ENCODE measurements at regions not wholly inside any gene's neighbourhood (a gene's known extent, or its start where the extent isn't known, plus 50 kb on each side); places are given as distances from the start of the nearest gene placed in this dataset.
"Not testable (repeated sequence)": the region's sequence is repeated elsewhere in the genome, so short reads cannot be mapped to it uniquely, and the experiment has no call there.

GRCh38 chr12:127912035-127912665 is 354.8 kb upstream of the TMEM132C start:
- DNase-seq, result no peak

DNA sequence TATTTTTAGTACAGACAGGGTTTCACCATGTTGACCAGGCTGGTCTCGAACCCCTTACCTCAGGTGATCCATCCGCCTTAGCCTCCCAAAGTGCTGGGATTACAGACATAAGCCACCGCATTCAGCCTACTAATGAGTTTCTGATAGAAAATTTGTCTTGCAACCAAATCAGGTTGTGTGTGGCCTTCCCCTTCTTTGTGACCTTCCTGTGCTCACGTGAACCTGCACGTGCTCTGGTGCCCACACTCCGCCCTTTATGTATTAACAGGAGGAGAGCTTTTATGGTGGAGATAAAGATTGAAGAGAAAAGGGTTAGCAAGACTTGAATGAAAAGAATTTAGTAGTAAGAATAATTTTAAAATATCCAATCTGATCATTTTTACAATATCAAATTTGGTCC is 343.5 kb upstream of the TMEM132C start:
- DNase-seq, result no peak

DNA sequence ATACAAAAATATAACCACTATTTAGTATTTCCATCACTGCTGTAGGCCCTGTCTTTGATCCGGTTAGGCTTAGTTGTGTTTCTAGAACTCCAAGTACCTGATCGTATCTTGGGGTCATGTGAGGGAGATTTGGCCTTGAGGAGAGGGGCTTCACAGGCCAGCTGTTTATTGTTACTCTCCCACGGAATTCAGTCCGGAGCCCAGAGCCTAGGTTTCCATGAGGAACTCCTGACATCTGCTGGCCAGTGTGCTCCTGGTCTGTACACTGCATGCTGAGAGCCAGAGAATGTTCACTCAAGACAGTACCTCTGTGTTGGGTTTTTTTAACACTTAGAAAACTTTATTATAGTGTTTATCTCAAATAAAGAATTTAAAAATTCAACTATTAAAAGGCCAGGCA is 341.0 kb upstream of the TMEM132C start:
- no peak for DNase-seq

GRCh38 chr12:127928178-127928577 is 338.8 kb upstream of the TMEM132C start:
- DNase-seq, result no peak

- no peak for DNase-seq
Measured at GRCh38 chr12:127928615-127929571, 338.1 kb upstream of the TMEM132C start.

- DNase-seq, result no peak
Measured at GRCh38 chr12:127930122-127930521, 336.8 kb upstream of the TMEM132C start.

DNA sequence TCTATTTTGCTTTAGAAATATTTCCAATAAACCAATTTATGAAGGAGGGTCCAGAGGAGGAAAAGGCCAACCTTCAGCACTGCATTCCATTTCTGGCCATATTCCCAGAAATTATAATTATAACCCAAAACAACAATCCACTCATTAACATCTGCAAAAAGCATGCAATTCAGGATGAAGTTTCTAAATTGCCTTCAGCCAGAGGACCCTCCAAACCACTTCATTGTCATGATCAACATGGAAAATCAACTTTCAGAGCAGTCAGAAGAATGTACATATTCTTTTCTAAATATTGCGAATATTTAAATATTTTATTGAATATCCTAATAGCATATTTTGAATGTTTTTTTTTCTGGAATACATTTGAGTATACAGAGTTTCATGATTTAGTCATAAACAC is 332.6 kb upstream of the TMEM132C start:
- no peak for DNase-seq

DNA sequence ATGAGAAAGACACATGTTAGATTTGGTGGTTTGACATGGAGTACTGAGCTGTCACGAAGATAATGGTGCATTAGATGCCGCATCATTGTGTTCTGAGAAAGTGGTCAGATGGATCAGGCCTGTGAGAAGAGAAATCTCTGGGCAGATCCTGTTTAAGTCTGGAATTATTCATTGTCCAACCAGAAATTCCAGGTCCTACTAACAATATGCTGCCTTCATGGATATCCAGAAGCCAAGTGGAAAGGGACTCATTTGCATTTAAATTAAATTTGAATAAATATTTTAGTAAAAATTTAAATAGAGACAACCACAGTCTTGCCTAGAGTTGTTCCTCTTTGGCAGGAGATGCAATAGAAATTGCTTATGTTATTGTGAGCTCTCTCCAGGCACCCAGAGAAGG is 330.5 kb upstream of the TMEM132C start:
- no peak for DNase-seq

DNA sequence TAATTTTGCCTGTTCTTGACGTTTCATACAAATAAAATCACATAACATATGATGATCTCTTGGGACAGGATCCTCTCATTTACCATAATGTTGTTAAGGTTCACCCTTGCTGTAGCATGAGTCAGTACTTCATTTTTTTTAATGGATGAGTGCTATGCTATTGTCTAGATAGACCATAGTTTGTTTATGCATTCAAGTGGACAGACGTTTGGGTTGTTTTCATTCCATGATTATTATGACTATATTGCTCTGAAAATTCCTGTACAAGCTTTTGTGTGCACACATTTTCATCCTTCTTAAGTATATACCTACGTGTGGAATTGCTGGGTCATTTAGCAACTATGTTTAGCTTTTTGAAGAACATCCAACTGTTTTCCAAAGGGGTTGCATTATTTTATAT is 325.6 kb upstream of the TMEM132C start:
- no peak for DNase-seq

GRCh38 chr12:127942981-127943380 is 324.0 kb upstream of the TMEM132C start:
- no peak for DNase-seq

DNA sequence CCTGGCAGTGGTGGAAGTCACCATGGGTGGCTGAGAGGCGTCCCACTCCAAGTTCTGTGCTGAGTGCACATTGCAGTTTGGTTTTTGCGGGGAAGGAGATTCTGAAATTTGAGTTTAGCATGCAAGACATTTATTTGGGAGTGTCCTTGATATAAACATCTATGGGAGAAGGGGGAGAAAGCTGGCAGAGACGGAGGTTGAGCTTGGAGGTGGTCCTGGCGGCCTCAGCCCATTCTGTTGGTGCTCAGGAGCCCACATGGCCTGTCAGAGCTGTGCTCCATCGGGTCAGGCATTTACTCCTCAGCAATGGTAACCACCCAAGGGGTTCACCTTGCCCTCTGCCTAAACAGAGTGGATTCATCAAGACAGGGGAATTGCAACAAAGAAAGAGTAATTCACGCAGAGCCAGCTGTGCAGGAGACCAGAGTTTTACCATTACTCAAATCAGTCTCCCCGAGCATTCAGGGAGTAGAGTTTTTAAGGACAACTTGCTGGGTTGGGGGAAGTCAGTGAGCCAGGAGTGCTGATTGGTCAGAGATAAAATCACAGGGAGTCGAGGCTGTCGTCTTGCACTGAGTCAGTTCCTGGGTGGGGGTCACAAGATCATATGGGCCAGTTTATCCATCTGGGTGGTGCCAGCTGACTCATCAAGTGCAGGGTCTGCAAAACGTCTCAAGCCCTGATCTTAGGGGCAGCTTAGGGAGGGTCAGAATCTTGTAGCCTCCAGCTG is 323.3 kb upstream of the TMEM132C start:
- DNase-seq, result no peak

DNA sequence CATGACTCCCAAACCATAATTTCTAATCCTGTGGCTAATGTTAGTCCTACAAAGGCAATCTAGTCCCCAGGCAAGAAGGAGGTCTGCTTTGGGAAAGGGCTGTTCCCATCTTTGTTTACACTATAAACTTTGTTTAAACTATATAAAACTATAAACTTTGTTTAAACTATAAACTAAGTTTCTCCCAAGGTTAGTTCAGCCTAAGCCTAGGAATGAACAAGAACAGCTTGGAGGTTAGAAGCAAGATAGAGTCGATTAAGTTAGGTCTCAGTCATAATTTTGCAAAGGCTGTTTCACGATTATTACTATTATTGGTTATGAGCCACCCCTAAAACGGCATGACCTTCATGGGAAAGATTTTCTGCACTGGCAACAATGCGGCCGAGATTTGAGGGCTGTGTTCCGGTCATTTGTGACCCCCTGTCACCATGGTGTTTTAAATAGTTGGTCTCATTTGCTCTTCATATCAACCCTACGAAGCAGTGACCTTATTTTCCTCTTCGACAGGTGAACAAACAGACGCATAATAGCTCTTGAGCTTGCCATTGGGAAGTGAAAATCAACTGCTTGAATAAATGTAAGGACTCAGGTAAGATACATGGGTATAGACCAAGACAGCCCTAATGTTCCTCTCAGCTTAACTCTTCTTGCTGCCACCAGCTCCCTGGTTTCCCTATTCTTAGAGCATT is 322.6 kb upstream of the TMEM132C start:
- DNase-seq, result no peak

DNA sequence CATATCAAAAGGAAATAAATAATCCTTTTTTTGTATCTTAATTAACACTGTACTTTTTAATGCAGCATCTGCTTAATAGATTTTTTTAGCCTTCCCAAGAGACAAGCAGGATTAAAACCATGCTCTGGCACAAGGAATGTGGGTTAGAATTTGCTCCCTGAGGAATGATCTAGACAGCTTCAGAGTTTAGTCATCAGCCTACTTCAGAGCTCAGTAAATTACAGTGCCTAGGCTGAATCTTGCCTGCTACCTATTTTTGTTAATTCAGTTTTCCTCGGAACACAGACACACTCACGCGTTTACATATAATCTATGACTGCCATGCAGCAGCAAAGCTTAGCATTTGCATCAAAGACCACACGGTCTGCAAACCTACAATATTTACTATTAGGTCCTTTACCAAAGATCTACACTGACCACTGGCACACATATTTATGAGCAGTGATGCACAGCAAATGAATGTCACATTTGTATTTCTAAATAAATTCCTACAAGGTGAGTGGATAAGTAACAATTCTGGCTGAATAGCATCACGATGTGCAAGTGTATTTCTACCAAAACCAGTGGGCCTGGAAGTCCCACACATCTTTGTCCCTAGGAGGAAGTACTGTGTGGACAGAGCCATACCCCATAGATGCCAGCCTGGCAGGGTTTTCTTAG is 309.8 kb upstream of the TMEM132C start:
- no peak for DNase-seq

- DNase-seq, result no peak
Measured at GRCh38 chr12:127962303-127962702, 304.7 kb upstream of the TMEM132C start.

DNA sequence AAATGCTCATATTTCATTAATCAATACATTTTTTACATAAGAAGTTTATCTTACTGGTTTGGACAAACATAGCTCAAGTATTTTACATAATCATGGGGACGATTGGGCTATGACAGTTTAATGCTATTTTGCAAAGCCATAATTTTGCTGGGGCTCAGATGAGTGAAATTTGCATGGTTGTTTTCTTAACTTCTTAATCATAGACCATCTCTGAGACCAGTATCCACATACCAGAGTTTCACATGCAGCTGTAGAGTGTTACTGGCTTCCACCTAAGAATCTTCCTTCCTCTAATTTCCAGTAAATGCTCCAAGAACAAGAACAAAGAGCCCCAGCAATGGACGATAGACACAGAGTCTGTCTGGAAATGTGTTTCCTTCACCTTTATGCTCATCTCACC is 303.0 kb upstream of the TMEM132C start:
- no peak for DNase-seq

- no peak for DNase-seq
Measured at GRCh38 chr12:127964717-127965116, 302.3 kb upstream of the TMEM132C start.

DNA sequence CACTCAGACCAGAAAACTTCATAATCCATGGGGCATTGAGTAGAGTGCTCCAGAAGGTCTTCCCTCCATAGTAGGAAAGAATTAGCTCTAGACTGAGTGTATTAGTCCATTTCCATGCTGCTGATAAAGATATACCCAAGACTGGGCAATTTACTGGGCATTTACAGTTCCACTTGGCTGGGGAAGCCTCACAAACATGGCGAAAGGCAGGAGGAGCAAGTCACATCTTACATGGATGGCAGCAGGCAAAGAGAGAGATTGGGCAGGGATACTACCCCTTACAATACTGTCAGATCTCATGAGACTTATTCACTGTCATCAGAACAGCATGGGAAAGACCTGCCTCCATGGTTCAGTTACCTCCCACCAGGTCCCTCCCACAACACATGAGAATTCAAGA is 300.6 kb upstream of the TMEM132C start:
- no peak for DNase-seq

DNA sequence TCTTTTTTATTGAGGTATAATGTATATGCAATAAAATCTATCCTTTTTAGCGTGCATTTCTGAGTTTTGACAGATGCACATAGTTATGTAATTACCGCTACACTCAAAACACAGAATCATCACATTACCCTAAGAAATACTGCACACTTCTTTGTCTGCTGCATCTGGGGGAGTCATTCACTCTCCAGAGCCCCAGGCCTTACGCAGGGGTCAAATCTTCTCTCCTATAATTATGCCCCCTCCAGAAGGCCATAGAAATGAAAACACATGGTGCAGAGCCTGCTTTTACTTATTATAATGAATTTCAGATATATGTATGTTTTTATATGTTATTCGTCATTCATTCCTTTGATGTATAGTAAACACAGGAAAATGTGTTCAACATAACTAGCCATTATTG is 296.5 kb upstream of the TMEM132C start:
- no peak for DNase-seq

GRCh38 chr12:127980585-127980984 is 286.4 kb upstream of the TMEM132C start:
- DNase-seq, result no peak

- no peak for DNase-seq
Measured at GRCh38 chr12:127981875-127982274, 285.1 kb upstream of the TMEM132C start.

DNA sequence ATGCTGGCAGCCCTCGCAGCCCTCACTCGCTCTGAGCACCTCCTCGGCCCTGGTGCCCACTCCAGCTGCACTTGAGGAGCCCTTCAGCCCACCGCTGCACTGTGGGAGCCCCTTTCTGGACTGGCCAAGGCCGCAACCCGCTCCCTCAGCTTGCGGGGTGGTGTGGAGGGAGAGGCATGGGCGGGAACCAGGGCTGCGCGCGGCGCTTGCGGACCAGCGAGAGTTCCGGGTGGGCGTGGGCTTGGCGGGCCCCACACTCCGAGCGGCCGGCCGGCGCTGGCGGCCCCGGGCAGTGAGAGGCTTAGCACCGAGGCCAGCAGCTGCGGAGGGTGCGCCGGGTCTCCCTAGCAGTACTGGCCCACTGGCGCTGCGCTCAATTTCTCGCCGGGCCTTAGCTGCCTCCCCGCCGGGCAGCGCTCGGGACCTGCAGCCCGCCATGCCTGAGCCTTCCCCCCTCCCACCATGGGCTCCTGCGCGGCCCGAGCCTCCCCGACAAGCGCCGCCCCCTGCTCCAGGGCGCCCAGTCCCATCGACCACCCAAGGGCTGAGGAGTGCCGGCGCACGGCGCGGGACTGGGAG is 283.7 kb upstream of the TMEM132C start:
- DNase-seq, result not testable (repeated sequence)
